Esophagus muscularis mucosa (tissue), 4 donors: ENCODE measurements at regions not wholly inside any gene's neighbourhood (a gene's known extent, or its start where the extent isn't known, plus 50 kb on each side); places are given as distances from the start of the nearest gene placed in this dataset.

Experiments used
- DNase-seq: peaks from one replicate; pipeline ENCODE4 v3.0.0-alpha.2; 2017; ENCODE audit errors: extremely low spot score
- H3K27ac ChIP-seq, 4 donors: fragments of 200-600 bp; sonication (generic); replicated peaks in 1 of 4; 1 replicate in 3 of 4; 2 replicates in 1 of 4; pipeline ENCODE4 v1.5.1; 2016 to 2019; ENCODE audit warnings: mild to moderate bottlenecking in 1 of 4
- H3K27me3 ChIP-seq, 4 donors: fragments of 200-600 bp; sonication (generic); one replicate each; pipeline versions ENCODE4 v1.5.1 to v1.6.0; 2016 to 2019
- H3K36me3 ChIP-seq, 4 donors: fragments of 200-600 bp; sonication (generic); one replicate each; pipeline ENCODE4 v1.5.1; 2016 to 2019
- H3K4me1 ChIP-seq, 4 donors: fragments of 200-600 bp; sonication (generic); one replicate each; pipeline ENCODE4 v1.5.1; 2016 to 2019
- H3K4me3 ChIP-seq, 4 donors: fragments of 200-600 bp; sonication (generic); 1 replicate in 2 of 4; 2 replicates in 2 of 4; pipeline ENCODE4 v1.5.1; 2016 to 2019; ENCODE audit warnings: mild to moderate bottlenecking in 4 of 4, moderate library complexity in 1 of 4
- H3K9me3 ChIP-seq, 4 donors: fragments of 200-600 bp; sonication (generic); 1 replicate in 3 of 4; 2 replicates in 1 of 4; pipeline ENCODE4 v1.5.1; 2016 to 2019
- CTCF ChIP-seq, 3 experiments: fragments of 200-600 bp in 2 of 3; fragments of 450-650 bp in 1 of 3; sonication (generic) in 2 of 3; IDR thresholded peaks; one replicate each; pipeline ENCODE4 v1.5.1; 2017 to 2019; ENCODE audit warnings: antibody characterized with exemption in 3 of 3, mild to moderate bottlenecking in 2 of 3, moderate library complexity in 1 of 3
- EP300 ChIP-seq: sonication (generic); formaldehyde crosslinking; IDR thresholded peaks from one replicate; pipeline ENCODE4 v1.6.1; 2017; ENCODE audit warnings: antibody characterized with exemption
- POLR2A ChIP-seq: fragments of 450-650 bp; IDR thresholded peaks from one replicate; pipeline ENCODE4 v1.6.1; 2017; ENCODE audit warnings: antibody characterized with exemption, moderate library complexity, mild to moderate bottlenecking, low read depth
- POLR2AphosphoS5 ChIP-seq, 2 donors: sonication (generic); formaldehyde crosslinking; IDR thresholded peaks; one replicate each; pipeline ENCODE4 v1.6.1; 2017; ENCODE audit warnings: antibody characterized with exemption in 2 of 2
- WGBS: methylation state at CpG from one replicate; pipeline ENCODE4 v1.1.5; 2018; 5-methylcytosine and 5-hydroxymethylcytosine counted together
- intact Hi-C: fragments of 100-400 bp; cut with DNase I; formaldehyde crosslinking; loops from one replicate; pipeline ENCODE4 v1.15.1; 2023

- TF ChIP-seq CTCF (IDR thresholded peaks at IDR 0.05) (no peak), EP300 (no peak), POLR2A (no peak), POLR2AphosphoS5 (IDR thresholded peaks at IDR 0.05) (no peak)
Observed at GRCh38 chr1:58391056-58391455, 155.5 kb downstream of the OMA1 start.

GRCh38 chr1:58390091-58390490, 156.4 kb downstream of the OMA1 start:
- TF ChIP-seq CTCF (IDR thresholded peaks at IDR 0.05), result no peak
- no peak for TF ChIP-seq POLR2AphosphoS5 (IDR thresholded peaks at IDR 0.05)
- TF ChIP-seq POLR2A, result no peak
- TF ChIP-seq EP300, result no peak
- peaks cover 0 to 3% (median 0%) of the 10 kb centered on the region in 4 donors for H3K4me1 ChIP-seq
- 100% methylated on average over 1 of the region's 1 CpG for WGBS
- intact Hi-C loops, result no loop called here
- no peak overlapping the region for H3K27ac ChIP-seq
- no peaks in the 10 kb centered on the region for H3K36me3 ChIP-seq
- H3K4me3 ChIP-seq, result no peak overlapping the region
- H3K9me3 ChIP-seq, result no peaks in the 10 kb centered on the region
- no peaks in the 10 kb centered on the region for H3K27me3 ChIP-seq
- no peak for DNase-seq

More at GRCh38 chr1:58391056-58391455, 155.5 kb downstream of the OMA1 start:
- Histone ChIP-seq H3K27ac (no peak overlapping the region), H3K27me3 (no peaks in the 10 kb centered on the region), H3K9me3 (no peaks in the 10 kb centered on the region), H3K4me3 (no peak overlapping the region), H3K36me3 (no peaks in the 10 kb centered on the region), H3K4me1 (peaks cover 0 to 6% (median 2%) of the 10 kb centered on the region in 4 donors)
- peak; percentile 70 for DNase-seq
- 77% methylated on average over 5 of the region's 5 CpGs for WGBS
- intact Hi-C loops, result no loop called here

- Histone ChIP-seq H3K9me3 (peaks cover 0 to 6% (median 0%) of the 10 kb centered on the region in 4 donors), H3K27me3 (no peaks in the 10 kb centered on the region), H3K36me3 (peaks cover 0 to 4% (median 0%) of the 10 kb centered on the region in 4 donors), H3K4me1 (no peaks in the 10 kb centered on the region), H3K4me3 (no peak overlapping the region), H3K27ac (no peak overlapping the region)
- intact Hi-C loops, result no loop called here
- no peak for TF ChIP-seq CTCF (IDR thresholded peaks at IDR 0.05)
- TF ChIP-seq EP300, result no peak
- TF ChIP-seq POLR2AphosphoS5 (IDR thresholded peaks at IDR 0.05), result no peak
- no peak for TF ChIP-seq POLR2A
- no peak for DNase-seq
- 89% methylated on average over 2 of the region's 2 CpGs for WGBS
Observed at GRCh38 chr1:58380345-58380744, 166.2 kb downstream of the OMA1 start.

GRCh38 chr1:58367217-58367616, 179.3 kb downstream of the OMA1 start:
- Histone ChIP-seq H3K9me3 (no peaks in the 10 kb centered on the region), H3K4me1 (no peaks in the 10 kb centered on the region), H3K27ac (no peak overlapping the region), H3K36me3 (peaks cover 0 to 10% (median 3%) of the 10 kb centered on the region in 4 donors), H3K4me3 (no peak overlapping the region), H3K27me3 (no peaks in the 10 kb centered on the region)
- DNase-seq, result no peak
- intact Hi-C loops, result no loop called here
- no peak for TF ChIP-seq POLR2AphosphoS5 (IDR thresholded peaks at IDR 0.05)
- TF ChIP-seq CTCF (IDR thresholded peaks at IDR 0.05), result no peak
- TF ChIP-seq POLR2A, result no peak

- no peak for TF ChIP-seq POLR2A
- TF ChIP-seq CTCF (IDR thresholded peaks at IDR 0.05), result no peak
- TF ChIP-seq POLR2AphosphoS5 (IDR thresholded peaks at IDR 0.05), result no peak
- TF ChIP-seq EP300, result no peak
- H3K27me3 ChIP-seq, result no peaks in the 10 kb centered on the region
- DNase-seq, result no peak
- H3K9me3 ChIP-seq, result no peaks in the 10 kb centered on the region
- no peaks in the 10 kb centered on the region for H3K4me1 ChIP-seq
- intact Hi-C loops, result no loop called here
- no peak overlapping the region for H3K27ac ChIP-seq
- H3K36me3 ChIP-seq, result no peaks in the 10 kb centered on the region
- no peak overlapping the region for H3K4me3 ChIP-seq
- WGBS, result 86% methylated on average over 2 of the region's 2 CpGs
Observed at GRCh38 chr1:58365328-58365727, 181.2 kb downstream of the OMA1 start.
